GM12873 (cell line): ENCODE measurements at regions not wholly inside any gene's neighbourhood (a gene's known extent, or its start where the extent isn't known, plus 50 kb on each side); places are given as distances from the start of the nearest gene placed in this dataset.

Source experiments
- TF ChIP-seq, protein P1 (sequence below): IDR thresholded peaks from 2 replicates; pipeline ENCODE4 v1.5.1; 2012; ENCODE audit warnings: low read depth, mild to moderate bottlenecking, moderate library complexity, low read length, control low read depth; ENCODE audit not compliant: insufficient read depth; ENCODE audit errors: missing control alignments

DNA sequence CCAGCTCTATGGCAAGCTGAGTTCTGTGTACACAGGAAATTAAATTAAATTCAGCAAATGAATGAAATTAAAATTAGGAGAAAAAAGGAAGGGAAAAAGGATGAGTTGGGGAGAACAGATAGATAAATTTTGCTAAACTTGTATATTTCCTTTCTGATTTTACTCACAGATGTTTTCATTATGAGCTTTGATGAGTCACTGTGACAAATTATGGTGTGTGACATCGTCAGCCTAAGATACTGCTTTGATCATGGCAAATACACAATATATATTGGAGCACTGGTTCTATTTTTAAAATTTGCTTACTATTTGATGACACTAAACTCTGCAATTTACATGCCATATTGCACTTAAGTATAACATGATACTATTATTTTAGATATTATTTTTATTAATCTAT is 464.6 kb upstream of the SPHKAP start:
- TF ChIP-seq, protein P1, sequence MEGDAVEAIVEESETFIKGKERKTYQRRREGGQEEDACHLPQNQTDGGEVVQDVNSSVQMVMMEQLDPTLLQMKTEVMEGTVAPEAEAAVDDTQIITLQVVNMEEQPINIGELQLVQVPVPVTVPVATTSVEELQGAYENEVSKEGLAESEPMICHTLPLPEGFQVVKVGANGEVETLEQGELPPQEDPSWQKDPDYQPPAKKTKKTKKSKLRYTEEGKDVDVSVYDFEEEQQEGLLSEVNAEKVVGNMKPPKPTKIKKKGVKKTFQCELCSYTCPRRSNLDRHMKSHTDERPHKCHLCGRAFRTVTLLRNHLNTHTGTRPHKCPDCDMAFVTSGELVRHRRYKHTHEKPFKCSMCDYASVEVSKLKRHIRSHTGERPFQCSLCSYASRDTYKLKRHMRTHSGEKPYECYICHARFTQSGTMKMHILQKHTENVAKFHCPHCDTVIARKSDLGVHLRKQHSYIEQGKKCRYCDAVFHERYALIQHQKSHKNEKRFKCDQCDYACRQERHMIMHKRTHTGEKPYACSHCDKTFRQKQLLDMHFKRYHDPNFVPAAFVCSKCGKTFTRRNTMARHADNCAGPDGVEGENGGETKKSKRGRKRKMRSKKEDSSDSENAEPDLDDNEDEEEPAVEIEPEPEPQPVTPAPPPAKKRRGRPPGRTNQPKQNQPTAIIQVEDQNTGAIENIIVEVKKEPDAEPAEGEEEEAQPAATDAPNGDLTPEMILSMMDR = no peak

DNA sequence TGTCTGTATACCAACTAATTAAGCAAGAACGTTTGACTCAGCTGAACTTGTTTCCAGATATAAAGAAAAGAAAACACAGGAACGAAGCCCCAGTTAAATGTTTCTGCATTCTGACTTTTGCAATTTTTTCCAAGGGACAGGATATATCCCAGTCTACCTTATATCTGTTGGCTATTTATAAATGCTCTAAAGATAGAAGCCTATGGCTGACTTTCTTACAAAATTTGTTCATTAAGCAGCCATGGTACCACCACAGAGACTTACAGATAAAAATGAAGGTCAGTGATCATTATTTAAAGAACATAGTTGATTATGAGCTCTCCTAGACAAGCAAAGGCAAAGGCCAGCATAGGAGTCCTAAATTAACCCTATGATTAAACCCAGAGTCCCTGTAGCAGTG is 462.7 kb upstream of the SPHKAP start:
- TF ChIP-seq, protein P1 = no peak

DNA sequence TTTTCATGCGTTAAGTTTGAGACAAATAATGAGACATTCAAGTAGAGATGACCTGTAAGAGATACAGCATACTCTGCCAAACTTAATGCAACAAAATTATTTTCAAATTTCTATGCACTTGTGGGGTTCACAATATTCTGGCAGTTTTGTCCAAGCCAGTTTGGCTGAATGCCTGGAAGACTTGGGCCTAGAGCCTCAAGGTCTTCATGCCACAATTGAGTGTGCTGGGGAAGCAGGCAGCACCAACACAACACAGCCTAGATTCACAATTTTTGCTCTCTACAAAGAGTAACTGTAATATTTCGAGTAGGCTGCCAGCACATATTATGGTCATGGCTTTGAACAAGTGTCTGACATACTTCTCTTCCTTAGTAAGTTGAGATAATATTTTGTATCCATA is 461.4 kb upstream of the SPHKAP start:
- TF ChIP-seq, protein P1 = no peak

DNA sequence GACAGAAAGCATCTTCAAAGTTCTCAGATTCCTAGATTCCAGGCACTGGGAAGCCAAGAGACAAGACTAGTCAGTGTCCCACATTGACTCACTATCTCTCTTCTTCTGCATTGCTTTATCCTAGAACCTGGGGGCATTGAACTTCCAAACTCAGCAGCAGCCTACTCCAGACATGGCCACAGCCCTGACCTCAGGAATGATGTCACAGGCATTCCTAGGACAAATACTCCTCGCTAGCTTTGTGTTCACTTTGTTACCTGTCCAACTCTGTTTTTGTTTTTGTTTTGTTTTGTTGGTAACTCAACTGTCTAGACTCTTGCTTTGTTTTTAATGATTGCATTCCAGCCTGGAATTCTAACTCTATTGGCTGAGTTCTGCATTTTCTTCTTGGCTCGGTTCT is 449.3 kb upstream of the SPHKAP start:
- TF ChIP-seq, protein P1 = no peak

DNA sequence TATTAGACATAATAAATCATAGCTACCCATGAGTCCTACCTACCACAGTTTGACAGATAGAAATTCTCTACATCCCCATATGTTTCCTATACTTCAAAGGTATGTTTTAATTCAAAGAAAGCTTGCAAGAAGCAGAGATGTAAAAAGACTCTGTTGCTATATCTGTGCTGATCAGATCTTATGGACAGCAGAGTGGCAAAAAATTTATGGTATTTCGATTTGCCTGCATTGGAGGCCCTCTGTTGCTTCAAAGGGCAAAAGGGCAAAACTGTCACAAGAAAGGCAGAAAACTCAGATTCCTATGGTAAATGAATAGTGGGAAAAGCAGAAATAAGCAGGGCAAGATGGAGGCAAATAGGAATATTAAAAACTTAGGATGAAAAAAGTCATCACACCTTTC is 447.8 kb upstream of the SPHKAP start:
- TF ChIP-seq, protein P1 = no peak

DNA sequence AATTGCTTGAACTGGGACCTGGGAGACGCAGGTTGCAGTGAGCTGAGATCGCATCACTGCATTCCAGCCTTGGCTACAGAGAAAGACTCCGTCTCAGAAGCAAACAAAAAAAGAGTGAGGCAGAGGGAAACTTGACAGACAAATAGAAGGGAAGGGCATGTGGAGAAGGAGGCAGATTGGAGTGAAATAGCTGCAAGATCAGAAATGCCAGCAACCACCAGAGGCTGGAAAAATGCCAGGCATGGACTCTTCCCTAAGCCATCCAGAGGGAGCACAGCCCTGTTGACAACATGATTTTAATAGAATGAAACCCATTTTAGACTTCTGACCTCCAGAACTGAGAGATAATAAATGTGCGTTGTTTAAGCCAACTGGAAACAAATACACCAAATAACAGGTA is 447.2 kb upstream of the SPHKAP start:
- TF ChIP-seq, protein P1 = no peak

DNA sequence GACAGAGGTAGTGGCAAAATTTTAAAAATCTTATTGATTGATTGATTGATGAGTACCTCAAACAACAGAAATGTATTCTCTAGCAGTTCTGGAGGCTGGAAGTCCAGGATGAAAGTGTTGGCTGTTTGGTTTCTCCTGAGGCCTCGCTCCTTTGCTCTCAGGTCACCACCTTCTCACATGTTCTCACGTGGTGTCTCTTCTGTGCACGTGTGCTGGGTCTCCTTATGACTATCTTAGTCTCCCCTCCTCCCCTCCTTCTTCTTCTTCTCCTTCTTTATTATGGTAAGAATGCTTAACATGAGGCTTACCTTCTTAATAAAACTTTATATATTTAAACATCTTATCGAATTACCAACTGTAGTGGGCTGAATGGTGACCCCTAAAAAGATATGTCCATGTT is 446.0 kb upstream of the SPHKAP start:
- TF ChIP-seq, protein P1 = no peak

DNA sequence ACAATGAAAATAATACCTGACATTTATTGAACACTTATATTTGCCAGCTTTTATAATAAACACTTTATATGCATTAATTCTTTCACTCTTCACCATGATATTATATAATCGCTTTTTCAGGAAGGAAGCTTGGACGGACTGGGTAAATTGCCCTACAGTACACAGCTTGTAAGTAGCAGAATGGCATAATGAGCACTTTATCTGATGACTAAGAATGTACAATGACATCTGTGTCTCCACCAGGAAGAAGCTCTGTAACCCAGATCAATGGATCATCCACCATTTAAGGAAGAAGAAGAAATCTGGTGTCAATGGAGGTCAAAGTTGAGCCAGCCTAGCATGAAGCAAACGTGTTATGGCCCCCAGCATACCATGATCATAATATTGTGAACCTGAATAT is 444.0 kb upstream of the SPHKAP start:
- TF ChIP-seq, protein P1 = no peak
